CD4-positive, alpha-beta T cell (primary cell): ENCODE measurements at regions not wholly inside any gene's neighbourhood (a gene's known extent, or its start where the extent isn't known, plus 50 kb on each side); places are given as distances from the start of the nearest gene placed in this dataset.

Experiments used
- ATAC-seq: fragments of 200-7000 bp; cut with Tn5 transposase; one replicate; pipeline ENCODE4 v1.10.0; 2022; ENCODE audit warnings: mild to moderate bottlenecking; ENCODE audit not compliant: poor library complexity
- CTCF ChIA-PET: fragments of 350-600 bp; sonication (Branson Sonifier 250); formaldehyde crosslinking; loops from one replicate; lab custom pipeline; 2021; ENCODE audit warnings: antibody characterized with exemption, inconsistent platforms; lab: Charles Lee
- POLR2A ChIA-PET: fragments of 350-600 bp; sonication (Branson Sonifier 250); formaldehyde crosslinking; loops from one replicate; lab custom pipeline; 2021; ENCODE audit warnings: antibody characterized with exemption, inconsistent platforms; lab: Charles Lee
- DNase-seq, 14 experiments: peaks; one replicate each; pipeline ENCODE4 v3.0.0-alpha.2; 2013 to 2020; ENCODE audit warnings: mixed read lengths in 2 of 14
- H3K27ac ChIP-seq, 2 donors: one replicate each; pipeline versions ENCODE4 v1.5.1 to v1.7.0; 2013; ENCODE audit warnings: low read length in 2 of 2, low read depth in 1 of 2, mild to moderate bottlenecking in 1 of 2
- H3K27me3 ChIP-seq, 2 experiments: 1 replicate in 1 of 2; 2 replicates in 1 of 2; pipeline versions ENCODE4 v1.6.1 to v1.7.0; 2013; ENCODE audit warnings: low read length in 2 of 2, control low read depth in 1 of 2, mild to moderate bottlenecking in 1 of 2, moderate library complexity in 1 of 2; ENCODE audit not compliant: insufficient read depth in 2 of 2, control insufficient read depth in 1 of 2
- H3K36me3 ChIP-seq: one replicate; pipeline ENCODE4 v1.6.1; 2013; ENCODE audit warnings: low read length, control low read depth; ENCODE audit not compliant: insufficient read depth
- H3K4me1 ChIP-seq: one replicate; pipeline ENCODE4 v1.6.1; 2013; ENCODE audit warnings: low read length, control low read depth; ENCODE audit not compliant: insufficient read depth
- H3K4me3 ChIP-seq: one replicate; pipeline ENCODE4 v1.5.1; 2013; ENCODE audit warnings: mild to moderate bottlenecking, low read length, moderate library complexity
- H3K9me3 ChIP-seq, 2 experiments: 1 replicate in 1 of 2; 2 replicates in 1 of 2; pipeline versions ENCODE4 v1.6.1 to v1.7.0; 2013; ENCODE audit warnings: low read length in 2 of 2, mild to moderate bottlenecking in 2 of 2, control low read depth in 1 of 2, moderate library complexity in 1 of 2; ENCODE audit not compliant: control insufficient read depth in 1 of 2, insufficient read depth in 1 of 2
- H3K27ac Mint-ChIP-seq: one replicate; pipeline ENCODE4 v1.8.0; 2020; ENCODE audit warnings: mixed read lengths
- H3K27me3 Mint-ChIP-seq: one replicate; pipeline ENCODE4 v1.8.0; 2021; ENCODE audit warnings: mixed read lengths
- H3K36me3 Mint-ChIP-seq: one replicate; pipeline ENCODE4 v1.8.0; 2021; ENCODE audit warnings: low read depth, mixed read lengths
- H3K4me1 Mint-ChIP-seq: one replicate; pipeline ENCODE4 v1.8.0; 2021; ENCODE audit warnings: low read depth, mixed read lengths
- H3K4me3 Mint-ChIP-seq: one replicate; pipeline ENCODE4 v1.8.0; 2020; ENCODE audit warnings: mild to moderate bottlenecking, mixed read lengths
- H3K9me3 Mint-ChIP-seq: one replicate; pipeline ENCODE4 v1.8.0; 2020; ENCODE audit warnings: mixed read lengths
- intact Hi-C, 2 experiments: fragments of 100-400 bp; cut with DNase I in 1 of 2; cut with micrococcal nuclease in 1 of 2; formaldehyde crosslinking; loops; one replicate each; pipeline versions ENCODE4 v1.15.1 to v1.9.0; 2023 to 2025; cut with DNase I, micrococcal nuclease
- TF ChIP-seq, protein P1 (sequence below): fragments of 200-600 bp; IDR thresholded peaks from one replicate; pipeline ENCODE4 v1.8.0; 2022; ENCODE audit warnings: antibody characterized with exemption, mild to moderate bottlenecking

DNA sequence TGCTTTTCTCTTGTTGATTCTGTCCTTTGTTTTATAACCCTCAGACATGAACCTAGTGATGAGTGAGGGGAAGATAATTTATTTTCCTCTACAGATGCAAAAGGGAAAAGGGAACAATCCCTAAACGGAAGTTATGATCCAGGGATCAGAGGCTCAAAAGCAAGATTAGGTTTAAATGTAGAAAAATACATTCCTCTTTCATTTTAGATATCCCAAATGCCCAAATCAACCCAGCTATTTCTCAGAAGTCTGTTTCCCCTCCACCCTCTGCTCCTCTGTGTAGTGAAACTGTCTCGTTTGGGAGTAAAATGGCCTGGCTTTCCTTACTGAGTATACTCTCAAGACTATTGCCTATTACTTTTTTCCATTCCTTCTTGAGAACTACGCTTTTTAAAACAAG, 97.1 kb downstream of the PRL start:
- no peak for ATAC-seq
- no peaks in the 10 kb centered on the region for H3K4me1 ChIP-seq
- H3K27ac Mint-ChIP-seq: no peak overlapping the region
- no peaks in the 10 kb centered on the region for H3K27me3 Mint-ChIP-seq
- ChIA-PET CTCF (no interaction called here), POLR2A (no interaction called here)
- H3K27ac ChIP-seq: no peak overlapping the region
- no peaks in the 10 kb centered on the region for H3K36me3 Mint-ChIP-seq
- intact Hi-C loops: no loop called here
- H3K9me3 ChIP-seq: no peaks in the 10 kb centered on the region
- no peak overlapping the region for H3K4me3 ChIP-seq
- H3K4me1 Mint-ChIP-seq: no peaks in the 10 kb centered on the region
- no peak for DNase-seq
- no peaks in the 10 kb centered on the region for H3K36me3 ChIP-seq
- TF ChIP-seq, protein P1, sequence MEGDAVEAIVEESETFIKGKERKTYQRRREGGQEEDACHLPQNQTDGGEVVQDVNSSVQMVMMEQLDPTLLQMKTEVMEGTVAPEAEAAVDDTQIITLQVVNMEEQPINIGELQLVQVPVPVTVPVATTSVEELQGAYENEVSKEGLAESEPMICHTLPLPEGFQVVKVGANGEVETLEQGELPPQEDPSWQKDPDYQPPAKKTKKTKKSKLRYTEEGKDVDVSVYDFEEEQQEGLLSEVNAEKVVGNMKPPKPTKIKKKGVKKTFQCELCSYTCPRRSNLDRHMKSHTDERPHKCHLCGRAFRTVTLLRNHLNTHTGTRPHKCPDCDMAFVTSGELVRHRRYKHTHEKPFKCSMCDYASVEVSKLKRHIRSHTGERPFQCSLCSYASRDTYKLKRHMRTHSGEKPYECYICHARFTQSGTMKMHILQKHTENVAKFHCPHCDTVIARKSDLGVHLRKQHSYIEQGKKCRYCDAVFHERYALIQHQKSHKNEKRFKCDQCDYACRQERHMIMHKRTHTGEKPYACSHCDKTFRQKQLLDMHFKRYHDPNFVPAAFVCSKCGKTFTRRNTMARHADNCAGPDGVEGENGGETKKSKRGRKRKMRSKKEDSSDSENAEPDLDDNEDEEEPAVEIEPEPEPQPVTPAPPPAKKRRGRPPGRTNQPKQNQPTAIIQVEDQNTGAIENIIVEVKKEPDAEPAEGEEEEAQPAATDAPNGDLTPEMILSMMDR: no peak
- peaks cover 3% of the 10 kb centered on the region for H3K9me3 Mint-ChIP-seq
- H3K27me3 ChIP-seq: no peaks in the 10 kb centered on the region
- H3K4me3 Mint-ChIP-seq: no peak overlapping the region

DNA sequence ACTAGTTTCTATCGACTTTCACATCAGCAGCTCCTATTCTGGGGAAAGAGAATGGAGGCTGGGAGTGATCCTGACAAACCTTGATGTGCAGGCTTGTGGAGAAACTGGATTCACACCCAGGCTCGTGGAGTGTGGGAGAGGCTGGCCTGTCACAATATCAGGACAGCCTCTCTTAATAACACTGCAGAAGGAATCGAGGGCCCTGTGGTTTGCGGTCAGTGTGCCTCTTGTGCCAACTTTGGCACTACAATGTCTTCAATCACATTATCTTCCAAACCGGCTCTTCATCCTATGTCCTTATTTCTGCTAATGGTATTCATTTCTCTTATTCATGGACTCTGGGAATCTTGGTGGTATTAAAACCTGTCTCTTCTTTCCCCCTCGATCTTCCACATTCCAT, 92.7 kb downstream of the PRL start:
- TF ChIP-seq, protein P1: no peak
- H3K9me3 ChIP-seq: no peaks in the 10 kb centered on the region
- Mint-ChIP-seq H3K9me3 (no peaks in the 10 kb centered on the region), H3K36me3 (no peaks in the 10 kb centered on the region), H3K4me3 (no peak overlapping the region), H3K27me3 (no peaks in the 10 kb centered on the region), H3K27ac (no peak overlapping the region), H3K4me1 (no peaks in the 10 kb centered on the region)
- intact Hi-C loops: no loop called here
- H3K4me3 ChIP-seq: no peak overlapping the region
- no peaks in the 10 kb centered on the region for H3K4me1 ChIP-seq
- ATAC-seq (no peak), DNase-seq (no peak)
- H3K27me3 ChIP-seq: no peaks in the 10 kb centered on the region
- no peaks in the 10 kb centered on the region for H3K36me3 ChIP-seq
- no peak overlapping the region for H3K27ac ChIP-seq
- CTCF ChIA-PET: no interaction called here
- POLR2A ChIA-PET: no interaction called here

DNA sequence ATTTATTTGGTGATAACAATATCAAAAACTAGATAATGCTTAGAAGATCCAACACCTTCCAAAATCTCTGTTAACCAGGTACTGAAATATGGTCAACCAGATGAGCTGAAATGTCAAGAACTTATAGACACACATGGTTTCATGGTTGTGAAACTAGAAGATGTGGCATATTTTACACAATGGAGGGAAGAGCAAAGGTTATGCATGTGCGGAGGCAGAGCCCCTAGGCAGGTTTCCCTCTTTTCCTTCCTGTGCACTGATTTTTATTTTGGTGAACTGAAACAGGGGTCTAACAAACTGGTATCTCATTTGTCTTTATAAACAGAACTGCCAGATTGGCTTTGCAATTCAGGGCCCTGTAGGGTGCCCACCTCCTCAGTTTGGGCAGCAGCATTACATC, 91.6 kb downstream of the PRL start:
- intact Hi-C loops: no loop called here
- no peaks in the 10 kb centered on the region for H3K36me3 Mint-ChIP-seq
- POLR2A ChIA-PET: no interaction called here

More for the DNA sequence above, 91.6 kb downstream of the PRL start:
- DNase-seq (no peak), ATAC-seq (no peak)
- H3K4me3 ChIP-seq: no peak overlapping the region
- CTCF ChIA-PET: no interaction called here
- no peaks in the 10 kb centered on the region for H3K4me1 ChIP-seq
- TF ChIP-seq, protein P1: no peak
- no peaks in the 10 kb centered on the region for H3K27me3 ChIP-seq
- Mint-ChIP-seq H3K27me3 (no peaks in the 10 kb centered on the region), H3K9me3 (no peaks in the 10 kb centered on the region), H3K27ac (no peak overlapping the region), H3K4me1 (no peaks in the 10 kb centered on the region), H3K4me3 (no peak overlapping the region)
- no peak overlapping the region for H3K27ac ChIP-seq
- H3K9me3 ChIP-seq: no peaks in the 10 kb centered on the region
- H3K36me3 ChIP-seq: no peaks in the 10 kb centered on the region
